Keratinocyte (primary cell): ENCODE measurements at regions not wholly inside any gene's neighbourhood (a gene's known extent, or its start where the extent isn't known, plus 50 kb on each side); places are given as distances from the start of the nearest gene placed in this dataset.
"Not testable (repeated sequence)": the region's sequence is repeated elsewhere in the genome, so short reads cannot be mapped to it uniquely, and the experiment has no call there.

Source experiments
- DNase-seq: peaks from one replicate; pipeline ENCODE4 v3.0.0-alpha.2; 2011; ENCODE audit warnings: low read depth, missing footprints, low spot score
- FAIRE-seq: peaks from 2 replicates; lab custom pipeline; 2011; peaks lifted over from hg19 to GRCh38; lab: Jason Lieb, UNC
- H2AFZ ChIP-seq: 2 replicates; pipeline ENCODE4 v1.6.0; 2012; ENCODE audit warnings: low read length, control low read depth, inconsistent platforms; ENCODE audit not compliant: control insufficient read depth
- H3K27ac ChIP-seq: 2 replicates; pipeline ENCODE4 v1.5.1; 2011; ENCODE audit warnings: low read length; ENCODE audit not compliant: control insufficient read depth, insufficient read depth
- H3K27me3 ChIP-seq: 3 replicates; pipeline ENCODE4 v1.6.0; 2011; ENCODE audit warnings: low read length; ENCODE audit not compliant: control insufficient read depth, insufficient read depth; ENCODE audit errors: extremely low read depth
- H3K36me3 ChIP-seq, 2 experiments: 2 replicates in 1 of 2; 3 replicates in 1 of 2; pipeline ENCODE4 v1.5.1; 2011; ENCODE audit warnings: low read length in 2 of 2, mild to moderate bottlenecking in 1 of 2; ENCODE audit not compliant: control insufficient read depth in 2 of 2, insufficient read depth in 2 of 2; ENCODE audit errors: extremely low read depth in 1 of 2
- H3K4me1 ChIP-seq: 3 replicates; pipeline ENCODE4 v1.5.1; 2011; ENCODE audit warnings: low read length; ENCODE audit not compliant: control insufficient read depth, insufficient read depth; ENCODE audit errors: extremely low read depth
- H3K4me2 ChIP-seq: 3 replicates; pipeline ENCODE4 v1.6.0; 2011; ENCODE audit warnings: low read depth, low read length; ENCODE audit not compliant: control insufficient read depth, insufficient read depth; ENCODE audit errors: extremely low read depth
- H3K4me3 ChIP-seq, 3 experiments: fragments of 200-600 bp in 1 of 3; sonication (generic) in 1 of 3; 2 replicates in 2 of 3; 3 replicates in 1 of 3; pipeline ENCODE4 v1.5.1; 2011 to 2016; ENCODE audit warnings: low read length in 3 of 3, mild to moderate bottlenecking in 3 of 3, control low read depth in 2 of 3, inconsistent platforms in 1 of 3, low read depth in 1 of 3, mixed read lengths in 1 of 3, mixed run types in 1 of 3, moderate library complexity in 1 of 3; ENCODE audit not compliant: control insufficient read depth in 2 of 3, insufficient read depth in 2 of 3; ENCODE audit errors: extremely low read depth in 1 of 3
- H3K79me2 ChIP-seq: 2 replicates; pipeline ENCODE4 v1.6.0; 2012; ENCODE audit warnings: low read length; ENCODE audit not compliant: control insufficient read depth, insufficient read depth
- H3K9ac ChIP-seq: 3 replicates; pipeline ENCODE4 v1.6.0; 2011; ENCODE audit warnings: low read length; ENCODE audit not compliant: control insufficient read depth, insufficient read depth; ENCODE audit errors: extremely low read depth
- H3K9me1 ChIP-seq: 3 replicates; pipeline ENCODE4 v1.6.0; 2011; ENCODE audit warnings: low read length; ENCODE audit not compliant: control insufficient read depth, insufficient read depth; ENCODE audit errors: extremely low read depth
- H3K9me3 ChIP-seq: 2 replicates; pipeline ENCODE4 v1.5.1; 2012; ENCODE audit warnings: low read depth, low read length; ENCODE audit not compliant: control insufficient read depth
- H4K20me1 ChIP-seq: 3 replicates; pipeline ENCODE4 v1.6.0; 2011; ENCODE audit warnings: low read length; ENCODE audit not compliant: control insufficient read depth, insufficient read depth; ENCODE audit errors: extremely low read depth
- EZH2 ChIP-seq: IDR thresholded peaks from one replicate; pipeline ENCODE4 v1.6.1; 2012; ENCODE audit warnings: inconsistent platforms, mild to moderate bottlenecking, low read length, moderate library complexity
- dilution Hi-C: fragments of 300-500 bp; cut with MboI; formaldehyde crosslinking; loops from one replicate; pipeline ENCODE4 v1.7.0; 2020; ENCODE audit warnings: low sequenced_read_pairs; ENCODE audit not compliant: extremely low pct_ligation_motif_present
- TF ChIP-seq, protein P1 (sequence below), 3 experiments: IDR thresholded peaks in 1 of 3; conservative IDR thresholded peaks in 1 of 3; optimal IDR thresholded peaks in 1 of 3; 2 replicates in 2 of 3; 3 replicates in 1 of 3; pipeline versions ENCODE3 to v1.5.1; 2011; ENCODE audit warnings: low read length in 3 of 3, mild to moderate bottlenecking in 3 of 3, moderate library complexity in 2 of 3, control low read depth in 1 of 3, inconsistent platforms in 1 of 3; ENCODE audit not compliant: insufficient read depth in 2 of 3; ENCODE audit errors: extremely low read depth in 1 of 3

GRCh38 chr3:177906126-177906511, 630.1 kb upstream of the KCNMB2 start:
- Histone ChIP-seq H4K20me1 (no peaks in the 10 kb centered on the region), H3K4me1 (no peaks in the 10 kb centered on the region), H3K79me2 (no peaks in the 10 kb centered on the region), H3K9ac (no peak overlapping the region), H3K27me3 (no peaks in the 10 kb centered on the region), H3K4me2 (no peak overlapping the region), H3K27ac (no peak overlapping the region), H3K4me3 (no peak overlapping the region), H3K9me3 (no peaks in the 10 kb centered on the region), H2AFZ (no peak overlapping the region), H3K36me3 (no peaks in the 10 kb centered on the region), H3K9me1 (no peaks in the 10 kb centered on the region)
- TF ChIP-seq EZH2, result no peak
- TF ChIP-seq, protein P1, sequence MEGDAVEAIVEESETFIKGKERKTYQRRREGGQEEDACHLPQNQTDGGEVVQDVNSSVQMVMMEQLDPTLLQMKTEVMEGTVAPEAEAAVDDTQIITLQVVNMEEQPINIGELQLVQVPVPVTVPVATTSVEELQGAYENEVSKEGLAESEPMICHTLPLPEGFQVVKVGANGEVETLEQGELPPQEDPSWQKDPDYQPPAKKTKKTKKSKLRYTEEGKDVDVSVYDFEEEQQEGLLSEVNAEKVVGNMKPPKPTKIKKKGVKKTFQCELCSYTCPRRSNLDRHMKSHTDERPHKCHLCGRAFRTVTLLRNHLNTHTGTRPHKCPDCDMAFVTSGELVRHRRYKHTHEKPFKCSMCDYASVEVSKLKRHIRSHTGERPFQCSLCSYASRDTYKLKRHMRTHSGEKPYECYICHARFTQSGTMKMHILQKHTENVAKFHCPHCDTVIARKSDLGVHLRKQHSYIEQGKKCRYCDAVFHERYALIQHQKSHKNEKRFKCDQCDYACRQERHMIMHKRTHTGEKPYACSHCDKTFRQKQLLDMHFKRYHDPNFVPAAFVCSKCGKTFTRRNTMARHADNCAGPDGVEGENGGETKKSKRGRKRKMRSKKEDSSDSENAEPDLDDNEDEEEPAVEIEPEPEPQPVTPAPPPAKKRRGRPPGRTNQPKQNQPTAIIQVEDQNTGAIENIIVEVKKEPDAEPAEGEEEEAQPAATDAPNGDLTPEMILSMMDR (optimal IDR thresholded peaks at IDR 0.05 in 1 of 3, IDR thresholded peaks at IDR 0.05 in 1 of 3, conservative IDR thresholded peaks at IDR 0.05 in 1 of 3; ENCODE audit: extremely low read depth in 1 of 3, insufficient read depth in 2 of 3, low read length in 3 of 3), result no peak
- DNase-seq (no peak), FAIRE-seq (no peak)
- dilution Hi-C loops, result no loop called here

- FAIRE-seq (no peak), DNase-seq (no peak)
- no peaks in the 10 kb centered on the region for H3K36me3 ChIP-seq
- no peaks in the 10 kb centered on the region for H4K20me1 ChIP-seq
- TF ChIP-seq, protein P1 (optimal IDR thresholded peaks at IDR 0.05 in 1 of 3, IDR thresholded peaks at IDR 0.05 in 1 of 3, conservative IDR thresholded peaks at IDR 0.05 in 1 of 3; ENCODE audit: extremely low read depth in 1 of 3, insufficient read depth in 2 of 3, low read length in 3 of 3), result no peak
- no peak for TF ChIP-seq EZH2
- H3K27me3 ChIP-seq, result no peaks in the 10 kb centered on the region
- H3K9me1 ChIP-seq, result no peaks in the 10 kb centered on the region
- no peaks in the 10 kb centered on the region for H3K9me3 ChIP-seq
- dilution Hi-C loops, result no loop called here
- H3K4me1 ChIP-seq, result no peaks in the 10 kb centered on the region
- H3K4me3 ChIP-seq, result no peak overlapping the region
- H3K9ac ChIP-seq, result no peak overlapping the region
- H3K27ac ChIP-seq, result no peak overlapping the region
- no peak overlapping the region for H2AFZ ChIP-seq
- no peak overlapping the region for H3K4me2 ChIP-seq
- no peaks in the 10 kb centered on the region for H3K79me2 ChIP-seq
These were observed 629.5 kb upstream of the KCNMB2 start for GRCh38 chr3:177906578-177907229.

DNA sequence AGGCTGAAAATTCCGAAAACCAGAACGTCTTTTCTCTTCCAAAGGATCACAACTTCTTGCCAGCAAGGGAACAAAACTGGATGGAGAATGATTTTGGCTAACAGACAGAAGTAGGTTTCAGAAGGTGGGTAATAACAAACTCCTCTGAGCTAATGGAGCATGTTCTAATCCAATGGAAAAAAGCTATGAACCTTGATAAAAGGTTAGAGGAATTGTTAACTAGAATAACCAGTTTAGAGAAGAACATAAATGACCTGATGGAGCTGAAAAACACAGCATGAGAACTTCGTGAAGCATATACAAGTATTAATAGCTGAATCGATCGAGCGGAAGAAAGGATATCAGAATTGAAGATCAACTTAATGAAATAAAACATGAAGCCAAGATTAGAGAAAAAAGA, 626.7 kb upstream of the KCNMB2 start:
- H3K4me3 ChIP-seq, H3K9me3 ChIP-seq, H3K27ac ChIP-seq, H3K4me2 ChIP-seq, H3K9ac ChIP-seq, H3K79me2 ChIP-seq, H4K20me1 ChIP-seq, H2AFZ ChIP-seq, H3K27me3 ChIP-seq, H3K36me3 ChIP-seq, DNase-seq, H3K9me1 ChIP-seq, H3K4me1 ChIP-seq, dilution Hi-C loops, FAIRE-seq: not testable (repeated sequence)
